ENCODE measurements at regions not wholly inside any gene's neighbourhood (a gene's known extent, or its start where the extent isn't known, plus 50 kb on each side); places are given as distances from the start of the nearest gene placed in this dataset.

DNA sequence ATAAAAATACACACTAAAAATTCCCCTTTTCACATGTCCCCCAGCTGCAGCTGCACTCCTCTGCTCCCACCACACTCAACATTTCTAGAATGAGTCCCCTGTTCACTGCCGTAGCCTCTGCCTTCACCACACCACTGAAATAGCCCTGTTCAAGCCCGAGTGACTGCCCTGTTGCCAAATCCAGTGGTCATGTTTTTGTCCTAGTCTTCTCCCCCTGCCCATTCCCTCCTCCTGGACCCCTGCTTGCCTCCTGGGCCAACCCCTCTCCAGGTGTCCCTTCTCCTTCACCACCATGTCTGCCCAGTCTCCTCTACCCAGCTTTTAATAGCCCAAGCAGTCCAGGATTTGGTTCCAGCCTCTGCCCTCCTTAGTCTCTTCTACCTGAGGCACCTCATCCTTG, 97.1 kb upstream of the LGALSL start:
- Mint-ChIP-seq H3K9me3 (ENCODE audit: low read depth) (no peaks in the 10 kb centered on the region), H3K4me1 (peaks cover 10% of the 10 kb centered on the region), H3K27me3 (peaks cover 45% of the 10 kb centered on the region), H3K4me3 (no peak overlapping the region), H3K27ac (no peak overlapping the region), H3K36me3 (peaks cover 3% of the 10 kb centered on the region)
- DNase-seq (no peak), ATAC-seq (no peak)
- CTCF ChIA-PET: interaction anchor here (1.5 kb wide), 1 partner anchor 26 kb away, joined by 6 read pairs; no protein-coding TSS in a partner anchor

DNA sequence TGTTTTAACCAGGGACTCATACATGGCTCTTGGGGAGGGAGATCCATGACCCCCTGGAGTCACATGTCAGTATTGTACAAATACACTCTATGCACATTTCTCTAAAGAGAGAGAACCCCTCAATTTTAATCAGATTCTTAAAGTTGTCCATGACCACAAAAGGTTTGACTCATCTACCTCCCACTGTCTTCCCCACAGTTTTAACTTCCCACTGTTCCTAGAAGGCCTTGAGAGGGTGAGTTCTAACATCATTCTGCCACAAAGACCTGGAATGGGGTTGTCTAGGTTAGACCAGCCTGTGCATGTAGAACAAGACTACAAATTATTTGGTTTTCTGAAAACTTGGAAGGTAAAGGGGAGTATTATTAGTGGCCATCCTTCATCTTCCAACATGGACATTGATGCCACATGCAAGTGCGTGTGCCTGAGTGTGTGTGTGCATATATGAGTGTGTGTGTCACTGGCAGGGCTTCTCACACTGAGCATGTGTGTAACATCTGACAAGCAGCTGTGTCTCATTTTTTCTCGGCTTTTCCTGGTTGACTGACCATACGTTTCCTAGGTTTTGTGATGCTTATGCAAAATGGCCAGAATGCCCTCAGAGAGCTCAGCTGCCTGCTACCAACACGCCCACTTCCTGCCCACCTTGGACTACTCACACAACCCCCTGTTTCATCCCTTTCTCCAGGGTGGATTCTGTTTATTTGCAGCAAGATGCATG, 94.6 kb upstream of the LGALSL start:
- DNase-seq (no peak), ATAC-seq (peak; percentile 30)
- H3K4me1 Mint-ChIP-seq: peaks cover 10% of the 10 kb centered on the region
- peaks cover 48% of the 10 kb centered on the region for H3K27me3 Mint-ChIP-seq
- CTCF ChIA-PET: no interaction called here
- no peak overlapping the region for H3K27ac Mint-ChIP-seq
- no peak overlapping the region for H3K4me3 Mint-ChIP-seq
- no peaks in the 10 kb centered on the region for H3K9me3 Mint-ChIP-seq (ENCODE audit: low read depth)
- no peaks in the 10 kb centered on the region for H3K36me3 Mint-ChIP-seq

DNA sequence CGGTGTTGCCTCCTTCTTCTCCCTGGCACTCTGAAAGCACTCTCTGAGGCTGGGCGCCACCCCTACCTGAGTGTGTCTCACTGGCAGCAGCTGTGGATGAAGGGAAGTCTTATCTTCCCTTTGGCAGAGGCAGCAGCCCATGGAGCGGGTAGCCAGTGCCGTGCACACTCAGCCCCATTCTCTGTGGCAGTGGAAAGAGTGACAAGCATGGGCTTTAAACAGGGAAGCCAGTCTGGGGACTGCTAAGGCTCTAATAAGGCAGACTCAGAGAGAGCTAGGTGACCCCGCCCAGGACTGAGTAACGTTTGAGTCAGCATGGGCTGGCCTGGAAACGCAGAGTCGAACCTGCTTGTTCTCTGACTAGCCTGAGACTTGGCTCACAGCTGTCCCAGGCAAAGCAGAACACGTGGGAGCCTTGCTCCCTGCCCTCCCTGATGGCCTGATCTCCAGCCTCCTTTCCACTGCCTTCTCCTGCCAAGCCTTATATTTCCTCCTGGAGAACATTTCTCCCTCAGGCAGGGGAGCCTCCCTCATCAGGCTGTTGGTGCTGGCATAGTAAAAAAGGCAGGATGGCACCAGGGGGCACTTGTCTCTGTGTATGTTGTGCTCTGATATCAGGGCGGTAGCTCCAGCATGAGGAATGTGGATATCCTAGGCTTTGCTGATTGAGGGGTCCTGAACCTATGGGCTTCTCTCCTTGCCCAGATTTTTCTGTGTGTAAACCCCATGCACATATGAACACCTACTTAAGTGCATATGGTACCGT, 93.9 kb upstream of the LGALSL start:
- no peak overlapping the region for H3K4me3 Mint-ChIP-seq
- H3K36me3 Mint-ChIP-seq: no peaks in the 10 kb centered on the region
- H3K27ac Mint-ChIP-seq: no peak overlapping the region
- peaks cover 43% of the 10 kb centered on the region for H3K27me3 Mint-ChIP-seq
- DNase-seq (peak; percentile 73), ATAC-seq (peak; percentile 94)
- CTCF ChIA-PET: interaction anchor here (1.2 kb wide), 1 partner anchor 11 kb away, joined by 3 read pairs; no protein-coding TSS in a partner anchor
- H3K9me3 Mint-ChIP-seq (ENCODE audit: low read depth): no peaks in the 10 kb centered on the region
- peaks cover 10% of the 10 kb centered on the region for H3K4me1 Mint-ChIP-seq

DNA sequence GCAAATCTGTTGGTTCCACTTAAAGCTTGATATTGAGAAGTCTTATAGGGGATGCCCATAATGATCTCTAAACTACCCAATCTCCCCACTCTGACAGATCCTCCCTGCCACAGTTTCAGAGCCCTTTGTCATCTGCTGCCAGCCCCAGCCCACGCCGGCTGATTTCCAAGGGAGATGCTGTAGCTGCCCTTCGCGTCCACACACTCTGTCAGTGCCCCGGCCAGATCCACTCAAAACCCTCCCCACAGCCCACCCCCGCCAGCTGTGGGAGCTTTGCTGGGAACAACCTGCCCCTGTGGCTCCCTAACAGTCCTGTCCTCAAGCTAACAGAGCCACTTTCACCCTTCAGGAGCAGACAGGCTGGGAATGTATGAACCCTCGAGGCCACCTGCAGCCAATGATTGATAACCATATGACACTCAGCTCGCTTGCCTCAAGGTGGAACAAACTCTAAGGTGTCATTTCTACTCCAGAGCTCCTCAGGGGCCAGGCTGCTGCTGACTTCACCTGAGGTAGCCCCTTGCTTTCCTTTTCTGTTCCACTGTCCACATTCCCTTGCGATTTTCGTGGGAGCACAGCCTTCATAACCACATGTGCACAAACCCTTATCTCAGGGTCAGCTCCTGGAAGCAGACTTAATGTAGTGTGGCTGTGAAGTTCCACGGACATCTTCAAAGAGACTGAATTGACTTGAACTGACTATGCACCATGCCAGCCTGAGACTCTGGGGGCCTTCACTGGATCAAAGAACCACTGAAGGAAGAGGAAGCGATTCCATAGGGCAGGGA, 92.6 kb upstream of the LGALSL start:
- DNase-seq: no peak
- Mint-ChIP-seq H3K4me1 (peaks cover 10% of the 10 kb centered on the region), H3K27ac (no peak overlapping the region), H3K4me3 (no peak overlapping the region), H3K27me3 (peaks cover 32% of the 10 kb centered on the region), H3K36me3 (no peaks in the 10 kb centered on the region), H3K9me3 (ENCODE audit: low read depth) (no peaks in the 10 kb centered on the region)
- ATAC-seq: no peak
- CTCF ChIA-PET: interaction anchor here (1.2 kb wide), 1 partner anchor 9 kb away, joined by 3 read pairs; no protein-coding TSS in a partner anchor

DNA sequence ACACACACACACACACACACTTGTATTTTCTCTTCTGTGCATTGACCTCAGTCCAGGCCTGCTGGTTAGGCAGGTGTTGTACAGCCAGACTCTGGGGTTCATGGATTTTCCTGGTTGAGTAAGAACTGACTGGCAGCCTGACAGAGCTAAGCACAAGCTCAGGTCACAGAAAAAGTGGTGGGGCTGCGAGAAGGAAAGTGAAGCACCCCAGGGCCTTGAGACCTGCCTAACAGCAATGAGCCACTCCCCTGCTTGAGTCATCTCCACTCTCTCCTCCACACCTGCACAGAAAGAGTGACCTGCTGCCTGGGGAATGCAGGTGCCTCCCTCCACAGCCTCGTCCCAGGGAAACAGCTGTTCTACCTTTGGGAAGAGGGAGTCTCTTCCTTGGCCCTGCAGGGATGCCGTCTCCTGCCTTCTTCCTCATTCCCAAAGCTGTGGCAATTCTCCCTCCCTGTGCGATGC, 91.4 kb upstream of the LGALSL start:
- no peak for DNase-seq
- Mint-ChIP-seq H3K27ac (no peak overlapping the region), H3K4me3 (no peak overlapping the region), H3K36me3 (no peaks in the 10 kb centered on the region), H3K4me1 (peaks cover 10% of the 10 kb centered on the region), H3K27me3 (peaks cover 20% of the 10 kb centered on the region), H3K9me3 (ENCODE audit: low read depth) (no peaks in the 10 kb centered on the region)
- ATAC-seq: no peak
- CTCF ChIA-PET: interaction anchor here (0.8 to 1.5 kb wide), 3 partner anchors 8 to 313 kb away, joined by 3 read pairs; no protein-coding TSS in a partner anchor

DNA sequence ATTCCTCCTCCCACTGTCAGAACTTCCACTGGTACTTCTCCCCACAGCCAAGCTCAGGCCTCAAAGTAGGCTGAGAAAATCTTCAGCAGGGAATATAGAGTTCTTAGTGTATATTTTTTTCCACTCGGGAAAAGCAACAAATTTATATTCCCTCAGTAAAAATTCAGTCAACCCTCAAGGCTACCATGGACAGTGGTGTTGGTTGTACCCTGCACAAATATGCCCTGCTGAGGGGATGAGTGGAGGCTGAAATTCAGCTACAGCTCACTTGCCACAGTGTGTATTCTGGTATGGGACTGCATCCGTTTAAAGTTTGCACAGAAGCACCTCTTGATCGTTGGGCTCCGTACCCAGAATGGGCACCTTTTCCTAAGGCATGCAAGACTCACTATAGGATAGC, 90.8 kb upstream of the LGALSL start:
- DNase-seq: no peak
- Mint-ChIP-seq H3K9me3 (ENCODE audit: low read depth) (no peaks in the 10 kb centered on the region), H3K4me1 (peaks cover 10% of the 10 kb centered on the region), H3K4me3 (no peak overlapping the region), H3K36me3 (no peaks in the 10 kb centered on the region), H3K27me3 (peaks cover 19% of the 10 kb centered on the region), H3K27ac (no peak overlapping the region)
- CTCF ChIA-PET: interaction anchor here (0.8 to 1.8 kb wide), 5 partner anchors 8 to 314 kb away, joined by 3 to 9 read pairs (median 3); no protein-coding TSS in a partner anchor
- no peak for ATAC-seq

DNA sequence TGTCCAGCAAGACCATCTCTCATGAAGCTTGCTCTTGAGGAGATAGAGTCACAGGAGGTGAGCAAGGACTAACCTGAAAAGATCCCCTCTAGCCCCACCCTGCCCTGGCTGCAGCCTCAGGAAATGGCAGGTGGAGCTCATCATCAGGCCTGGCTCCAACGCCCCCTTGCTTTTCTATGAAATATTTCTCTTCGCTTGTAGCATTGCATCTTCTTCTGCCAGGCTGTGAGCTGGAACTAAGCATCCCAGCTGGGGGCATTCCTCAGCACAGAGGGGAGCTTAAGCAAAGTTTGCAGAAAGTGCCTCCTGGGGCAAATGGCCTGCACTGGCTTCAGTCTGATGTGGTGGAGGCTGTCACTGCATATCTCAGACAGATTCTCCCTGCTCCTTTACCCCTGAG, 90.1 kb upstream of the LGALSL start:
- CTCF ChIA-PET: interaction anchor here (0.9 to 1.8 kb wide), 4 partner anchors 9 to 314 kb away, joined by 3 to 9 read pairs (median 3); no protein-coding TSS in a partner anchor
- no peak for ATAC-seq
- Mint-ChIP-seq H3K36me3 (no peaks in the 10 kb centered on the region), H3K27ac (no peak overlapping the region), H3K4me3 (no peak overlapping the region), H3K27me3 (peaks cover 16% of the 10 kb centered on the region), H3K4me1 (peaks cover 10% of the 10 kb centered on the region), H3K9me3 (ENCODE audit: low read depth) (no peaks in the 10 kb centered on the region)
- DNase-seq: no peak

DNA sequence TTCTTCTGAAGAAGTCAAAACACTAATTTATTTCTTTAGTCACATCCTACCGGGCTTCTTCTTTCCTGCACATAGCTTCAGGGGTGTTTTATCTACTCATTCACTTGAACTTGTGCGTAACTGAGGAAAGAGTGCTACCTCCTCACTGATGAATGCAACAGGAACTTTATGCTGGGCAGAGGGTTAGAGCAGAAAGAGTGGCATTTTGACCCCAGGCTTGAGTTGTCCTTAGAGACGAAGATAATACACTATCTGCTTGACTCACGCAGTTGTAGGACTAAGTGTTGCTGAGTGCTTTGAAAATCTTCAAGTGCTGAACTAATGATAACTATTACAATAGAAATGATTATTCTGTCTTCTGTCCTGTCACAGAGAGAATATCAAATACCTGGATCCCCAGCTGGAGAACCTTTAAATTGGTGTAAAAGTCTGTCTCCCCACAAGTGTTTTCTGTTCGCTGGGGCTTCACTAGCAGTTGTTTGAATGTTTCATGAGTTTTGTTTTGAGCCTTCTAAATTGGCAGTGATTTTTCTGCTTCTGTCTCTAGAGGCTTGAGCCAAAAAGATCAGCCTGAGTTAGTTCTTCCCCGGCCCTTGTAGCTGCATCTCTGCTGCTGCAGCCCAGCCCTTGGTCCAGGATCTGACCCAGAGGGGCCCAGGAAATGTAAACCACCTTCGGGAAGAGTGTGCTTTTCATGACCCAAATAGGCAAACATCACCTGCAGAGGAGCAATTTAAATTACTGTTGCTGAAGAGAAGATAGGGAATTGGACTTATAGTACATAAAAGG, 86.3 kb upstream of the LGALSL start:
- Mint-ChIP-seq H3K9me3 (ENCODE audit: low read depth) (no peaks in the 10 kb centered on the region), H3K36me3 (no peaks in the 10 kb centered on the region), H3K27ac (no peak overlapping the region), H3K4me1 (no peaks in the 10 kb centered on the region), H3K27me3 (peaks cover 11% of the 10 kb centered on the region), H3K4me3 (no peak overlapping the region)
- CTCF ChIA-PET: interaction anchor here (2.8 kb wide), 1 partner anchor 37 kb away, joined by 9 read pairs; no protein-coding TSS in a partner anchor
- ATAC-seq (no peak), DNase-seq (no peak)

DNA sequence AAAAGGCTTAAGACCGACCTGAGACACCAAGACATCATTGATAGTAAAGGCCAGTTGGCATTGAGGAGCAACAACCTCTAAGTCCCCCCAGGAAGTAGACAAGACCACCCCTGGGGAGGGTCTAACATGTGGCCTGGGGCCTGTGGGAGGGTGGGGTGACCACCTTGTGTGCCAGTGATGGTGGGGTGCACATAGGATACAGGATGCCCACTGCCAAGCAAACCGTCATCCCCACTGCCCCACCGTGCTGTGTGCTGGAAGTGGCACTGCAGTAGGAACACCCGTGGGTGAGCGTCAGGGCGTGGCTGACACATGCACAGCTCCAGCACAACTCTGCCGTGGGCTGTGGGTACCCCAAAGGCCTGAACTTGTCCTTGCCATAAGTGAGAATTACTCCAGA, 84.3 kb upstream of the LGALSL start:
- no peak overlapping the region for H3K4me3 Mint-ChIP-seq
- CTCF ChIA-PET: no interaction called here
- no peaks in the 10 kb centered on the region for H3K36me3 Mint-ChIP-seq
- no peak overlapping the region for H3K27ac Mint-ChIP-seq
- no peaks in the 10 kb centered on the region for H3K9me3 Mint-ChIP-seq (ENCODE audit: low read depth)
- no peak for ATAC-seq
- DNase-seq: no peak
- peaks cover 8% of the 10 kb centered on the region for H3K27me3 Mint-ChIP-seq
- no peaks in the 10 kb centered on the region for H3K4me1 Mint-ChIP-seq

DNA sequence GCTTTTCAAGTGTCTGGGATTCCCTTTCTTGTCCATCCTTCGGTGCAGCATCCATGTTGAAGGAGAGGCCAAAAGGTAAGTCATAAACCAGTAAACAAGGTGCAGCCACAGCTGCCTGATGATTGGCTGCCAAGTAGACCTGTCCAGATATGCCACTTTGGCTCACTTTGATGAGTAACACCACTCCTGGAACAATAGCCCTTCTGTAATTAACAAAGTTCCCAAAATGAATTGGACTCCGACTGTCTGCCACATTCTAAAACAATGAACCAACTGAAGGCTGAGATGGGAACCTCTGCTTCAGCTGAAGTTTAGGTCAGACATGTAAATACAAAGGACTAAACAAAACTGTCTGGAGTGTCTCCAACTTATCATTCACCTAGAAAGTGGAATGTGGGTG, 82.2 kb upstream of the LGALSL start:
- CTCF ChIA-PET: no interaction called here
- Mint-ChIP-seq H3K4me1 (no peaks in the 10 kb centered on the region), H3K27ac (no peak overlapping the region), H3K4me3 (no peak overlapping the region), H3K36me3 (no peaks in the 10 kb centered on the region), H3K9me3 (ENCODE audit: low read depth) (peaks cover 1% of the 10 kb centered on the region), H3K27me3 (peaks cover 5% of the 10 kb centered on the region)
- DNase-seq: peak; percentile 14
- no peak for ATAC-seq

DNA sequence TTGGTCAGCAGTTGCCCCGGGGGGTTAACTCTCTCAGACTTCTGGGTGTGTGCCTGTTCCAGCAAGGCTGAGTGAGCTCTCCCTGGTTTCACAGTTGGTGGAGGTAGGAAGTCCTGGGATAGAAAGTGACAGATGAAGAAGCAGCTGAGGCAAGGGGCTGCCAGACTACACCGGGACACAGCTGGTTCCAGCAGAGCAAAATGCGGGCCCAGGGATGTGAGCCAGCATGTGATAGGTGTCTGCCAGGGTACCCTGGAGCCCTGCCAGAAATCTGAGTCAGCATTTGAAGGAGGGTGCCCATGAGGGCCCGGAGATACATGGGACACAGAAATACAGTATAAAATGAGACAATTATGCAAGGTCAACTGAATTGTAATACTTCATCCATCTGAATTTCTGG, 79.3 kb upstream of the LGALSL start:
- no peaks in the 10 kb centered on the region for H3K36me3 Mint-ChIP-seq
- H3K4me1 Mint-ChIP-seq: no peaks in the 10 kb centered on the region
- CTCF ChIA-PET: no interaction called here
- no peak overlapping the region for H3K4me3 Mint-ChIP-seq
- H3K27me3 Mint-ChIP-seq: peaks cover 6% of the 10 kb centered on the region
- DNase-seq: peak; percentile 37
- ATAC-seq: no peak
- H3K9me3 Mint-ChIP-seq (ENCODE audit: low read depth): peaks cover 7% of the 10 kb centered on the region
- H3K27ac Mint-ChIP-seq: no peak overlapping the region

DNA sequence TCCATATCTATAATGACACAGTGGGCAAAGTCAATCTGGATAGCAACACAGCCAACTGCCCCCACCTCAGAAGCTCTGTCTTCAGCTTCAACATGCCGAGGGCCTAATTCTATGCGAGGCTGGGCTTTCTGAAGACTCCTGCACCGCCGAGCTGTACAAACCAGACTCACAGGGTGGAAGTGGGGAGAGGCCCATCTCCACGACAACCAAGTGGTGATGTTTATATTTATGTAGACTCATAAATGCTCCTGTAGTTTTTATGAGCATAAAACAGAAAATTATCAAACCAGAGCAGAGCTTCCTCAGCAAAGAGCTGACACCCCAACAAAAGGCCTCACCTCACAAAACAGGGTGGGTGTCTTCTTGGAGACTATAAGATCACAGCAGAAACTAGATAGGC, 77.0 kb upstream of the LGALSL start:
- DNase-seq (peak; percentile 37), ATAC-seq (no peak)
- Mint-ChIP-seq H3K4me1 (no peaks in the 10 kb centered on the region), H3K4me3 (no peak overlapping the region), H3K27ac (no peak overlapping the region), H3K9me3 (ENCODE audit: low read depth) (peaks cover 7% of the 10 kb centered on the region), H3K36me3 (no peaks in the 10 kb centered on the region), H3K27me3 (peaks cover 15% of the 10 kb centered on the region)
- CTCF ChIA-PET: no interaction called here

DNA sequence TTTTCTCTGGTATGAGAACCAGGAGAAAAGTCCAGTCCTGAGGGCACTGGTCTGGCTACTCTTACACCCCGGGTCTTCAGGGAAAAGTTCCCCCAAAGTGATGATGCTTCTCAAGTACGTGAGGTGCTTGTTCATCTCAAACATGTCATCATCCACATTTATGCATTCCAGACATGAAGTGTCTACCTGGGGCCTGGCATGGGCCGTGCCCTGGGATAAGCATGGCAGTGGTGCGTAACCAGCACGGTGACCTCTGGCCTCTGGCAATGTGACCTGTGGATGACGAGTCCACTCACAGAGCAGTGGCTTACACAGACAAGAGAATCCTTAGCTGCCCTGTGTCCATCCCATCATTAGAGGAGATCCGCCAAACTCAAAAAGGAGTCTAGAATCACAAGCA, 74.8 kb upstream of the LGALSL start:
- Mint-ChIP-seq H3K4me3 (no peak overlapping the region), H3K27me3 (peaks cover 15% of the 10 kb centered on the region), H3K9me3 (ENCODE audit: low read depth) (peaks cover 7% of the 10 kb centered on the region), H3K27ac (no peak overlapping the region), H3K4me1 (no peaks in the 10 kb centered on the region), H3K36me3 (no peaks in the 10 kb centered on the region)
- CTCF ChIA-PET: no interaction called here
- DNase-seq: no peak
- ATAC-seq: no peak

All from activated CD8-positive, alpha-beta memory T cell treated with anti-CD3 and anti-CD28 coated beads, Interleukin-2, amount 10 ng/mL, durations not matched to agents 7 days and 5 days (primary cell).